ENCODE measurements at regions not wholly inside any gene's neighbourhood (a gene's known extent, or its start where the extent isn't known, plus 50 kb on each side); places are given as distances from the start of the nearest gene placed in this dataset.

- DNase-seq (ENCODE audit: low read depth): no peak
These were observed 62.7 kb downstream of the SIK1 start for GRCh38 chr21:43364261-43364510.

- DNase-seq (ENCODE audit: low read depth): no peak
These were observed 63.2 kb downstream of the SIK1 start for GRCh38 chr21:43363506-43364260.

GRCh38 chr21:43362915-43363314 lies 64.0 kb downstream of the SIK1 start:
- DNase-seq (ENCODE audit: low read depth): peak; percentile 61

GRCh38 chr21:43362321-43362791 lies 64.6 kb downstream of the SIK1 start:
- DNase-seq (ENCODE audit: low read depth): peak; percentile 39

GRCh38 chr21:43361493-43362296 lies 65.2 kb downstream of the SIK1 start:
- peak; percentile 23 for DNase-seq (ENCODE audit: low read depth)

- DNase-seq (ENCODE audit: low read depth): peak; percentile 55
These were observed 65.8 kb downstream of the SIK1 start for GRCh38 chr21:43361127-43361492.

- DNase-seq (ENCODE audit: low read depth): no peak
These were observed 66.3 kb downstream of the SIK1 start for GRCh38 chr21:43360441-43361126.

GRCh38 chr21:43358940-43359822 lies 67.8 kb downstream of the SIK1 start:
- no peak for DNase-seq (ENCODE audit: low read depth)

GRCh38 chr21:43357715-43358430 lies 69.1 kb downstream of the SIK1 start:
- no peak for DNase-seq (ENCODE audit: low read depth)

- no peak for DNase-seq (ENCODE audit: low read depth)
These were observed 71.0 kb downstream of the SIK1 start for GRCh38 chr21:43355925-43356289.

GRCh38 chr21:43355266-43355924 lies 71.5 kb downstream of the SIK1 start:
- no peak for DNase-seq (ENCODE audit: low read depth)

- DNase-seq (ENCODE audit: low read depth): no peak
These were observed 72.3 kb downstream of the SIK1 start for GRCh38 chr21:43354666-43355065.

- DNase-seq (ENCODE audit: low read depth): no peak
These were observed 72.9 kb downstream of the SIK1 start for GRCh38 chr21:43354026-43354420.

- DNase-seq (ENCODE audit: low read depth): no peak
These were observed 73.5 kb downstream of the SIK1 start for GRCh38 chr21:43353282-43354025.

- peak; percentile 42 for DNase-seq (ENCODE audit: low read depth)
These were observed 74.2 kb downstream of the SIK1 start for GRCh38 chr21:43352568-43353281.

- DNase-seq (ENCODE audit: low read depth): no peak
These were observed 74.8 kb downstream of the SIK1 start for GRCh38 chr21:43352154-43352537.

GRCh38 chr21:43351501-43352153 lies 75.3 kb downstream of the SIK1 start:
- DNase-seq (ENCODE audit: low read depth): no peak

GRCh38 chr21:43349644-43350043 lies 77.3 kb downstream of the SIK1 start:
- DNase-seq (ENCODE audit: low read depth): no peak
